Hematopoietic multipotent progenitor cell treated with erythropoietin and hydrocortisone succinate and interleukin-3 and kit ligand, for 17 days (in vitro differentiated cells): ENCODE measurements at regions not wholly inside any gene's neighbourhood (a gene's known extent, or its start where the extent isn't known, plus 50 kb on each side); places are given as distances from the start of the nearest gene placed in this dataset.

Experiments
- DNase-seq: peaks from one replicate; pipeline ENCODE4 v3.0.0-alpha.2; 2015; ENCODE audit warnings: low spot score

- DNase-seq: no peak
These were observed 1639.2 kb upstream of the PABPC4L start for GRCh38 chr4:135840781-135841180.

GRCh38 chr4:135839712-135840111 is 1638.1 kb upstream of the PABPC4L start:
- DNase-seq: no peak

GRCh38 chr4:135838889-135839288 is 1637.3 kb upstream of the PABPC4L start:
- no peak for DNase-seq

- DNase-seq: no peak
These were observed 1632.9 kb upstream of the PABPC4L start for GRCh38 chr4:135834471-135834870.

- DNase-seq: no peak
These were observed 1631.9 kb upstream of the PABPC4L start for GRCh38 chr4:135833529-135833928.

- no peak for DNase-seq
These were observed 1623.2 kb upstream of the PABPC4L start for GRCh38 chr4:135824759-135825296.

GRCh38 chr4:135804785-135805184 is 1603.2 kb upstream of the PABPC4L start:
- DNase-seq: no peak

GRCh38 chr4:135777361-135777760 is 1575.8 kb upstream of the PABPC4L start:
- DNase-seq: no peak

GRCh38 chr4:135775909-135776308 is 1574.3 kb upstream of the PABPC4L start:
- no peak for DNase-seq

- no peak for DNase-seq
These were observed 1568.9 kb upstream of the PABPC4L start for GRCh38 chr4:135770505-135770904.

GRCh38 chr4:135744928-135745327 is 1543.3 kb upstream of the PABPC4L start:
- no peak for DNase-seq

GRCh38 chr4:135741583-135741982 is 1540.0 kb upstream of the PABPC4L start:
- no peak for DNase-seq

GRCh38 chr4:135739354-135739753 is 1537.8 kb upstream of the PABPC4L start:
- no peak for DNase-seq

- DNase-seq: no peak
These were observed 1533.9 kb upstream of the PABPC4L start for GRCh38 chr4:135735512-135735911.

GRCh38 chr4:135732448-135732847 is 1530.9 kb upstream of the PABPC4L start:
- no peak for DNase-seq

GRCh38 chr4:135731682-135732081 is 1530.1 kb upstream of the PABPC4L start:
- DNase-seq: no peak

- no peak for DNase-seq
These were observed 1522.8 kb upstream of the PABPC4L start for GRCh38 chr4:135724421-135724820.

GRCh38 chr4:135718019-135718418 is 1516.4 kb upstream of the PABPC4L start:
- DNase-seq: no peak

GRCh38 chr4:135705343-135705742 is 1503.8 kb upstream of the PABPC4L start:
- no peak for DNase-seq

GRCh38 chr4:135694066-135694465 is 1492.5 kb upstream of the PABPC4L start:
- no peak for DNase-seq

- no peak for DNase-seq
These were observed 1482.4 kb upstream of the PABPC4L start for GRCh38 chr4:135684001-135684400.

GRCh38 chr4:135672202-135672601 is 1470.6 kb upstream of the PABPC4L start:
- no peak for DNase-seq

- DNase-seq: no peak
These were observed 1469.0 kb upstream of the PABPC4L start for GRCh38 chr4:135670548-135670947.
